ENCODE measurements at regions not wholly inside any gene's neighbourhood (a gene's known extent, or its start where the extent isn't known, plus 50 kb on each side); places are given as distances from the start of the nearest gene placed in this dataset.

DNA sequence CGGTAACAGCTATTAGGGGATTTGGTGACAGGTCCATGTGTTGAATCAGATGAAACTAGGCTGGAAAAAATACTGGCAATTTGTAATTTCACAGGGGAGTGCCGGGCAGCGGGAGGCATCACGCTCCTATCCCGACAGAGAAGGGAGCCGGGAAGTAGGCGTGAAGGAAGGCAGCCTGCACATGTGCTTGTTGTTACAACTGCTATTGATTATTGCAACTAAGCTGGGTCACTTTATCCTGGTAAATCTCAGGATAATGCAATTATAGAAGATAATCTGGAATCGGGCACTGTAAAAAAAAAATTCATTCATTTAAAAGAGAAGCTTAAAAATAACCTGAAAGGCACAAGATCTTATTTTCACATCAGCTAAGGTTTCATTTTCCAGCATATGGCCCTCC lies 180.6 kb downstream of the FOXL1 start:
- TF ChIP-seq POLR2A (IDR thresholded peaks at IDR 0.05; ENCODE audit: low read length) (no peak), GATA1 (IDR thresholded peaks at IDR 0.05; ENCODE audit: low read depth, low read length) (no peak)

Measured in erythroblast (primary cell).